Activated CD4-positive, alpha-beta memory T cell treated with anti-CD3 and anti-CD28 coated beads for 36 hours (primary cell): ENCODE measurements at regions not wholly inside any gene's neighbourhood (a gene's known extent, or its start where the extent isn't known, plus 50 kb on each side); places are given as distances from the start of the nearest gene placed in this dataset.

Source experiments
- CTCF ChIA-PET: fragments of 350-600 bp; sonication (Branson Sonifier 250); formaldehyde crosslinking; loops from one replicate; lab custom pipeline; 2021; ENCODE audit warnings: antibody characterized with exemption, inconsistent platforms; lab: Charles Lee
- POLR2A ChIA-PET: fragments of 350-600 bp; sonication (Branson Sonifier 250); formaldehyde crosslinking; loops from one replicate; lab custom pipeline; 2021; ENCODE audit warnings: antibody characterized with exemption; lab: Charles Lee
- DNase-seq: peaks from one replicate; pipeline ENCODE4 v3.0.0-alpha.2; 2020
- H3K27ac Mint-ChIP-seq: one replicate; pipeline ENCODE4 v1.8.0; 2021; ENCODE audit warnings: mixed read lengths
- H3K27me3 Mint-ChIP-seq: one replicate; pipeline ENCODE4 v1.8.0; 2021; ENCODE audit warnings: mixed read lengths
- H3K36me3 Mint-ChIP-seq: one replicate; pipeline ENCODE4 v1.8.0; 2021; ENCODE audit warnings: mixed read lengths
- H3K4me1 Mint-ChIP-seq: one replicate; pipeline ENCODE4 v1.8.0; 2021; ENCODE audit warnings: low read depth, mixed read lengths
- H3K4me3 Mint-ChIP-seq: one replicate; pipeline ENCODE4 v1.8.0; 2021; ENCODE audit warnings: mild to moderate bottlenecking, mixed read lengths
- H3K9me3 Mint-ChIP-seq: one replicate; pipeline ENCODE4 v1.8.0; 2021; ENCODE audit warnings: mixed read lengths
- intact Hi-C: fragments of 100-400 bp; cut with micrococcal nuclease; formaldehyde crosslinking; loops from one replicate; pipeline ENCODE4 v1.15.1; 2023

DNA sequence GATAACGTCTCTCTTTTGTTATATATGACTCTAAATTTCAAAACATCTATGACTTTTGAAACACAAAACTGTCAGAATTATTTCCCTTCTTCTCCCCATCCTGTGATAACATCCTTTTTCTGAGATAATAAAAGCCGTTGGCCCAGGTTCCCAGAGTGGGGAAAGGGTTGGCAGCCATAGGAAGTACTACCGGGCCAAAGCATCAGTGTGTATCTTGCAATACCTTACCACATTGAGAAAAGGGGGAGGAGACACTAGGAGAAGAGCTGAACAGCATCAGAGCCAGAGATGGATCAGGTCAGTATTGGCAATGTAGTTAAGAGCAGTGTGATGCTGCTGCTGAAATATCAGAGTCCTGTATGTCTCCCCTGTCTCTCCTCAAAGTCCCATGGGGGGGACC is 210.0 kb upstream of the PROK2 start:
- Mint-ChIP-seq H3K36me3 (peaks cover 1% of the 10 kb centered on the region), H3K4me3 (no peak overlapping the region)

DNA sequence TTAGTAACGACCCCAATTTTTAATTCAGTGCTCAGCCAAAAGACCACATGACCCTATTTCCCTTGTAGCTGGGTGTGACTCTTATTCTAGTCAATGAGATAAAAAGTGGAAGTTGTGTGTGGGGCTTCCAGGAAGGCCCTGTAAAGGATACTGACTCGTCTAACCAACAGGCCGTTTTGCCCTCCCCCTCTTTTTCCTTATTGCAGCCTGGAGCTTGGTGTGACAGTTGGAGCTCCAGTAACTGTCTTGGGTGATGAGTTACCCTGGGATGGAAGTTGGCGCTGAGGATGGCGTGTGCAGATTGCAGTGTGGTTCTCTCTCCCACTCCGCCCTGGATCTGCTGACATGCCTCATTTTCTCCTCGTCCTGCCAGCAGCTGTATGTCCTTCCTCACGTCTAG is 209.3 kb upstream of the PROK2 start:
- DNase-seq: peak; percentile 44
- peaks cover under 1% of the 10 kb centered on the region for H3K36me3 Mint-ChIP-seq

More for the DNA sequence above, 210.0 kb upstream of the PROK2 start:
- intact Hi-C loops: loop anchor here (5.0 kb wide), 3 partner anchors 107 to 637 kb away; no protein-coding TSS in a partner anchor
- POLR2A ChIA-PET: interaction anchor here (1.3 kb wide), 1 partner anchor 17 kb away, joined by 7 read pairs; no protein-coding TSS in a partner anchor
- CTCF ChIA-PET: interaction anchor here (0.6 kb wide), 1 partner anchor 315 kb away, joined by 3 read pairs; no protein-coding TSS in a partner anchor
- Mint-ChIP-seq H3K9me3 (peaks cover 6% of the 10 kb centered on the region), H3K4me1 (peaks cover 46% of the 10 kb centered on the region), H3K27me3 (peaks cover 9% of the 10 kb centered on the region), H3K27ac (no peak overlapping the region)
- no peak for DNase-seq

GRCh38 chr3:71991681-71992080 is 206.7 kb upstream of the PROK2 start:
- no peak overlapping the region for H3K27ac Mint-ChIP-seq
- H3K4me3 Mint-ChIP-seq: no peak overlapping the region
- ChIA-PET POLR2A (no interaction called here), CTCF (no interaction called here)
- no peak for DNase-seq
- peaks cover 6% of the 10 kb centered on the region for H3K9me3 Mint-ChIP-seq
- H3K4me1 Mint-ChIP-seq: peaks cover 15% of the 10 kb centered on the region
- H3K27me3 Mint-ChIP-seq: peaks cover 11% of the 10 kb centered on the region
- no peaks in the 10 kb centered on the region for H3K36me3 Mint-ChIP-seq
- intact Hi-C loops: no loop called here

More for the DNA sequence above, 209.3 kb upstream of the PROK2 start:
- Mint-ChIP-seq H3K4me1 (peaks cover 39% of the 10 kb centered on the region), H3K27ac (no peak overlapping the region), H3K27me3 (peaks cover 7% of the 10 kb centered on the region), H3K4me3 (no peak overlapping the region), H3K9me3 (peaks cover 6% of the 10 kb centered on the region)
- intact Hi-C loops: no loop called here
- ChIA-PET POLR2A (interaction anchor here (1.3 kb wide), 1 partner anchor 16 kb away, joined by 7 read pairs; no protein-coding TSS in a partner anchor), CTCF (interaction anchor here (0.6 kb wide), 2 partner anchors 316 to 381 kb away, joined by 3 read pairs; no protein-coding TSS in a partner anchor)

GRCh38 chr3:71991046-71991445 is 206.1 kb upstream of the PROK2 start:
- Mint-ChIP-seq H3K36me3 (no peaks in the 10 kb centered on the region), H3K27me3 (peaks cover 11% of the 10 kb centered on the region), H3K4me1 (peaks cover 15% of the 10 kb centered on the region), H3K4me3 (no peak overlapping the region), H3K9me3 (peaks cover 6% of the 10 kb centered on the region), H3K27ac (no peak overlapping the region)
- intact Hi-C loops: no loop called here
- POLR2A ChIA-PET: no interaction called here
- CTCF ChIA-PET: no interaction called here
- DNase-seq: no peak

DNA sequence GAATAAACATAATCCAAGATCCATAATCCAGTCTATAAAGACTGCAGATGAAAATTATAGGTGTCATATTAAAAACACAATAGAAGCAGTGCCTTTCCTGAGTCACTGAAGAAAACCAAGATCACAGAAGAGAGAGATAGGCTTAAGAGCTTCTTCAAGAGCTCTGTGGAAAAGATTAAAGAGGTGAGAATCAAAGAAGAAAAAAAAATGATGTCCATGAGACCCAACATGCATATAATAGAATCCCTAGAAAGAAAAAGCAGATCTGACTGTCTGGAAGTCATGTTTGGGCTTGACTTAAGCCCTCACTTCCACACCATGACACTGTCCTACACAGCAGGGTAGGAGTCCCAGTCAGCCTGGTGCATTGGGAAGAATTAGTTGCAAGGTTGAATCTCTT is 205.6 kb upstream of the PROK2 start:
- H3K4me1 Mint-ChIP-seq: peaks cover 18% of the 10 kb centered on the region
- no peak overlapping the region for H3K4me3 Mint-ChIP-seq

DNA sequence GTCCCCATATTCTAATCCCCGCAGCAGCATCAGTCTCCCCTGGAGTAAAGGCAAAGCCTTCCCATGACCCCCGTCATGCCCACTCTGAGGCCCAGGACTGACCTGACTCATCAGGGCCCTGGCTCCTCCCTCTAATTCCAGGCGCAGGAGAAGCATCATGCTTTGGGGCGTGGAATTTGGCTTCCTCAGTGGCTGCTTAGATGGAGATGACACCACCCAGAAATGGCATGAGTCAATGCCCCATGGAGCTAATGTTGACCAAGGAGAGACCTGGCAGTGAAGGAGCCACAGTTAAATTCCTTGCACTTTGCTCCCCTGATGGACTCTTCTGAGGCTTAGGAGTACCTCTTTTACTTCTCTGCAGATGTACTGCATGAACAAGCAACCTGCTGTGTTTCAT is 204.2 kb upstream of the PROK2 start:
- DNase-seq: no peak
- H3K4me3 Mint-ChIP-seq: no peak overlapping the region
- ChIA-PET POLR2A (no interaction called here), CTCF (interaction anchor here (1.1 kb wide), 1 partner anchor 11 kb away, joined by 3 read pairs; no protein-coding TSS in a partner anchor)
- peaks cover 3% of the 10 kb centered on the region for H3K27me3 Mint-ChIP-seq
- no peak overlapping the region for H3K27ac Mint-ChIP-seq
- intact Hi-C loops: loop anchor here (10.0 kb wide), 2 partner anchors 114 to 386 kb away; no protein-coding TSS in a partner anchor
- H3K4me1 Mint-ChIP-seq: peaks cover 20% of the 10 kb centered on the region
- peaks cover 6% of the 10 kb centered on the region for H3K9me3 Mint-ChIP-seq
- H3K36me3 Mint-ChIP-seq: no peaks in the 10 kb centered on the region

More for the DNA sequence above, 205.6 kb upstream of the PROK2 start:
- ChIA-PET POLR2A (no interaction called here), CTCF (no interaction called here)
- Mint-ChIP-seq H3K27ac (no peak overlapping the region), H3K27me3 (peaks cover 8% of the 10 kb centered on the region), H3K36me3 (no peaks in the 10 kb centered on the region), H3K9me3 (peaks cover 6% of the 10 kb centered on the region)
- DNase-seq: no peak
- intact Hi-C loops: no loop called here

GRCh38 chr3:71987828-71988227 is 202.9 kb upstream of the PROK2 start:
- POLR2A ChIA-PET: interaction anchor here (1.1 kb wide), 1 partner anchor 10 kb away, joined by 3 read pairs; no protein-coding TSS in a partner anchor
- Mint-ChIP-seq H3K27me3 (peaks cover 3% of the 10 kb centered on the region), H3K9me3 (peaks cover 6% of the 10 kb centered on the region), H3K4me1 (peaks cover 27% of the 10 kb centered on the region), H3K27ac (no peak overlapping the region), H3K4me3 (no peak overlapping the region), H3K36me3 (no peaks in the 10 kb centered on the region)
- intact Hi-C loops: loop anchor here (10.0 kb wide), 2 partner anchors 113 to 387 kb away; no protein-coding TSS in a partner anchor
- no peak for DNase-seq
- CTCF ChIA-PET: interaction anchor here (1.0 to 1.7 kb wide), 2 partner anchors 10 to 12 kb away, joined by 3 to 5 read pairs; no protein-coding TSS in a partner anchor

DNA sequence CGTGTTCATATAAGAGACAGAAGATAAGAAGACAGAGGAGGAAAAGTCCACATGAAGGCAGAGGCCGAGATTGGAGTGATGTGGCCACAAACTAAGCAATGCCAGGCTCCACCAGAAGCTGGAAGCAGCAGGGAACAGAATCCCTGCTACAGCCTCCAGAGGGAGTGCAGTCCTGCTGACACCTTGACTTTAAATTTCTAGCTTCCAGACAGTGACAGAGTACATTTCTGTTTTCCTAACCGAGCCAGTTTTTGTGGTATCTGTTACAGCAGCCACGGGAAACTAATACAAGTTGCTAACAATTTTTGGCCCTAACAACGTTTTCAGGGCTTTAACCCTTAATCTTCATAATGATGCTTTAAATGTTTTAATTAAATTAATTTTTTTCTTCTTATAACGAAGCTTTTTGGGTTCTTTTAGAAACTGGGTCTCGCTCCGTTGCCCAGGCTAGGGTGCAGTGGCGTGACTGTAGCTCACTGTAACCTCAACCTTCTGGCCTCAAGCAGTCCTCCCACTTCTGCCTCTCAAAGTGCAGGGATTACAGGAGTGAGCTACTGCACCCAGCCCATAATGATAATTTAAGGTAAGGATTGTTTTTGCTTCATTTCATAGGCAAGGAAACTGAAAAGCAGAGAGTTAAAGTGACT is 202.3 kb upstream of the PROK2 start:
- POLR2A ChIA-PET: interaction anchor here (1.1 kb wide), 1 partner anchor 10 kb away, joined by 3 read pairs; no protein-coding TSS in a partner anchor
- intact Hi-C loops: loop anchor here (10.0 kb wide), 2 partner anchors 112 to 388 kb away; no protein-coding TSS in a partner anchor
- H3K9me3 Mint-ChIP-seq: peaks cover 6% of the 10 kb centered on the region
- no peak overlapping the region for H3K4me3 Mint-ChIP-seq
- peaks cover 31% of the 10 kb centered on the region for H3K4me1 Mint-ChIP-seq
- DNase-seq: no peak
- no peaks in the 10 kb centered on the region for H3K36me3 Mint-ChIP-seq
- no peak overlapping the region for H3K27ac Mint-ChIP-seq
- H3K27me3 Mint-ChIP-seq: peaks cover 3% of the 10 kb centered on the region
- CTCF ChIA-PET: interaction anchor here (1.0 to 1.7 kb wide), 2 partner anchors 9 to 12 kb away, joined by 3 to 5 read pairs; no protein-coding TSS in a partner anchor

DNA sequence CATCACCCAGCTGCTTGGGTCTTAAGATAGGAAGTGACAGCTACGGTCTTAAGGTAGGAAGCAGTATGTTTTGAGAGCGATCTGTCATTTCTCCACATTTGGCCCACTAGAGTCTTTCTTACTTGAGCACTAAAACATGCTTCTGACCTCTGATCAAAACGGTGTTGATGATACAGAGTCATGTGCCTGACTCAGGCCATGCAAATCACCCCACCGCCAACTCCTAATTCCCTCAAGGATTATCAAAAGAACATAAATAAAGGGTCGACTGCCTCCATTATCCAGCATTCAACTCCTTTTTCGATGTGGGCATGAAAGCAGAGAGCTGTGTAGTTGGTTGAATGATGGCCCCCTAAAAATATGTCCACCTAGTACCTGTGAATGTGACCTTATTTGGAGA is 201.7 kb upstream of the PROK2 start:
- H3K36me3 Mint-ChIP-seq: no peaks in the 10 kb centered on the region
- intact Hi-C loops: loop anchor here (10.0 kb wide), 2 partner anchors 112 to 388 kb away; no protein-coding TSS in a partner anchor
- POLR2A ChIA-PET: no interaction called here

GRCh38 chr3:71984843-71985613 is 200.1 kb upstream of the PROK2 start:
- Mint-ChIP-seq H3K27ac (peak overlapping the region; percentile 83), H3K4me3 (peak overlapping the region; percentile 13), H3K36me3 (no peaks in the 10 kb centered on the region), H3K4me1 (peaks cover 42% of the 10 kb centered on the region), H3K9me3 (no peaks in the 10 kb centered on the region), H3K27me3 (peaks cover 9% of the 10 kb centered on the region)
- ChIA-PET POLR2A (interaction anchor here (0.6 to 1.1 kb wide), 4 partner anchors 14 to 1071 kb away, joined by 3 to 5 read pairs (median 4); no protein-coding TSS in a partner anchor), CTCF (interaction anchor here (1.0 to 2.3 kb wide), 4 partner anchors 14 to 256 kb away, joined by 3 to 8 read pairs (median 4); no protein-coding TSS in a partner anchor)
- DNase-seq: peak; percentile 70
- intact Hi-C loops: loop anchor here (10.0 kb wide), 2 partner anchors 110 to 390 kb away; no protein-coding TSS in a partner anchor

More for the DNA sequence above, 201.7 kb upstream of the PROK2 start:
- Mint-ChIP-seq H3K4me3 (no peak overlapping the region), H3K9me3 (peaks cover 6% of the 10 kb centered on the region), H3K27ac (no peak overlapping the region), H3K4me1 (peaks cover 37% of the 10 kb centered on the region), H3K27me3 (peaks cover 3% of the 10 kb centered on the region)
- CTCF ChIA-PET: interaction anchor here (1.7 kb wide), 1 partner anchor 9 kb away, joined by 5 read pairs; no protein-coding TSS in a partner anchor
- no peak for DNase-seq

DNA sequence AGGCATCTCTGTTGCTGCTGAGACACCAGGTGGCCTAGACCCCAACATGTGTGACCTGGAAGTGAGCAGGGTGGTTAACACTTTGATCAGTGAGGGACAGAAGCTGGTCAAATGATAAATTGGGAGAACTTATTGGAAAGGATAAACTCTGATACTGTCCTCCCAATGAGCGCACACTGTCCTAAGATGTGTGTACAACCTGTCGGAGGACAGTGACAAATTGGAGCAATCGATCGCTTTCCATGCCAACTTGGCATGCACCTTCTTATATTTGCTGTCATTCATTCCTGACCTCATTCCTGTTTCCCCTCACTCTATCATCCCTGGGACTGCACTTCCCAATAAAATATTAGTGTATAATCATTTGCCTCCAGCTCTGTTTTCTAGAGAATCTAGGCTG is 198.7 kb upstream of the PROK2 start:
- Mint-ChIP-seq H3K4me1 (peaks cover 50% of the 10 kb centered on the region), H3K4me3 (no peak overlapping the region), H3K27me3 (peaks cover 12% of the 10 kb centered on the region), H3K27ac (peak overlapping the region; percentile 77), H3K9me3 (no peaks in the 10 kb centered on the region), H3K36me3 (no peaks in the 10 kb centered on the region)
- ChIA-PET CTCF (interaction anchor here (1.3 to 2.3 kb wide), 2 partner anchors 15 to 109 kb away, joined by 4 to 8 read pairs; no protein-coding TSS in a partner anchor), POLR2A (interaction anchor here (0.5 to 1.7 kb wide), 2 partner anchors 15 to 500 kb away, joined by 3 to 6 read pairs; no protein-coding TSS in a partner anchor)
- no peak for DNase-seq
- intact Hi-C loops: loop anchor here (10.0 kb wide), 2 partner anchors 109 to 391 kb away; no protein-coding TSS in a partner anchor
